Left lung (tissue), 4 donors: ENCODE measurements at regions not wholly inside any gene's neighbourhood (a gene's known extent, or its start where the extent isn't known, plus 50 kb on each side); places are given as distances from the start of the nearest gene placed in this dataset.

Experiments used
- ATAC-seq: fragments of 200-7000 bp; cut with Tn5 transposase; one replicate; pipeline ENCODE4 v1.9.1; 2020; ENCODE audit warnings: moderate library complexity
- DNase-seq, 4 donors: peaks; one replicate each; pipeline ENCODE4 v3.0.0-alpha.2; 2013 to 2020
- H3K27ac ChIP-seq, 2 donors: fragments of 200-600 bp; sonication (generic) in 1 of 2; one replicate each; pipeline versions ENCODE4 v1.5.0 to v1.8.0; 2020 to 2021
- H3K27me3 ChIP-seq, 2 donors: fragments of 200-600 bp; sonication (generic) in 1 of 2; one replicate each; pipeline versions ENCODE4 v1.5.0 to v1.8.0; 2020 to 2021
- H3K36me3 ChIP-seq, 2 donors: fragments of 200-600 bp; sonication (generic) in 1 of 2; one replicate each; pipeline versions ENCODE4 v1.5.0 to v1.8.0; 2020 to 2021
- H3K4me1 ChIP-seq, 2 donors: fragments of 200-600 bp; one replicate each; pipeline ENCODE4 v1.8.0; 2021
- H3K4me3 ChIP-seq, 2 donors: fragments of 200-600 bp; sonication (generic) in 1 of 2; one replicate each; pipeline versions ENCODE4 v1.5.0 to v1.8.0; 2020 to 2021; ENCODE audit warnings: mild to moderate bottlenecking in 1 of 2
- H3K9me3 ChIP-seq, 2 donors: fragments of 200-600 bp; sonication (generic) in 1 of 2; one replicate each; pipeline versions ENCODE4 v1.5.0 to v1.8.0; 2020 to 2021
- intact Hi-C, 2 donors: fragments of 100-400 bp; cut with DNase I; formaldehyde crosslinking; loops; one replicate each; pipeline versions ENCODE4 v1.11.2 to v1.14.2; 2022
- TF ChIP-seq, protein P1 (sequence below), 2 donors: fragments of 200-600 bp; sonication (generic) in 1 of 2; IDR thresholded peaks; one replicate each; pipeline versions ENCODE4 v1.5.0 to v1.8.0; 2021; ENCODE audit warnings: antibody characterized with exemption in 2 of 2
- donor health status: DM: no; HTN: yes; CAD: no.
- donor health status: DM: no; HTN: no; CAD: no.

DNA sequence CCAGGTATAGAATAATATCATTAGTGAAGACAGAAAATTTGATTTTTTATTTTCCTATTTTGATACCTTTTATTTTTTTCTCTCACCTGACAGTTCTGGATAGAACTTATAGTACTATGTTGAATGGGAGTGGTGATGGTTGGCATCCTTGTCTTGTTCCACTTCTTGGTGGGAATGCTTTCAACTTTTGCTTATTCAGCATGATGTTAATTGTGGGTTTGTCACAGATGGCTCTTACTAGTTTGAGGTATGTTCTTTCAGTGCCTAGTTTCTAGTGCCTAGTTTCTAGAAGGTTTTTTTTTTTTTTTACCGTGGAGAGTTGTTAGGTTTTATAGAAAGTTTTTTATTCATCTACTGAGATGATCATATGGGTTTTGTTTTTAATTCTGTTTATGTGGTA, 516.3 kb upstream of the NOVA1 start:
- no peaks in the 10 kb centered on the region for H3K36me3 ChIP-seq
- TF ChIP-seq, protein P1, sequence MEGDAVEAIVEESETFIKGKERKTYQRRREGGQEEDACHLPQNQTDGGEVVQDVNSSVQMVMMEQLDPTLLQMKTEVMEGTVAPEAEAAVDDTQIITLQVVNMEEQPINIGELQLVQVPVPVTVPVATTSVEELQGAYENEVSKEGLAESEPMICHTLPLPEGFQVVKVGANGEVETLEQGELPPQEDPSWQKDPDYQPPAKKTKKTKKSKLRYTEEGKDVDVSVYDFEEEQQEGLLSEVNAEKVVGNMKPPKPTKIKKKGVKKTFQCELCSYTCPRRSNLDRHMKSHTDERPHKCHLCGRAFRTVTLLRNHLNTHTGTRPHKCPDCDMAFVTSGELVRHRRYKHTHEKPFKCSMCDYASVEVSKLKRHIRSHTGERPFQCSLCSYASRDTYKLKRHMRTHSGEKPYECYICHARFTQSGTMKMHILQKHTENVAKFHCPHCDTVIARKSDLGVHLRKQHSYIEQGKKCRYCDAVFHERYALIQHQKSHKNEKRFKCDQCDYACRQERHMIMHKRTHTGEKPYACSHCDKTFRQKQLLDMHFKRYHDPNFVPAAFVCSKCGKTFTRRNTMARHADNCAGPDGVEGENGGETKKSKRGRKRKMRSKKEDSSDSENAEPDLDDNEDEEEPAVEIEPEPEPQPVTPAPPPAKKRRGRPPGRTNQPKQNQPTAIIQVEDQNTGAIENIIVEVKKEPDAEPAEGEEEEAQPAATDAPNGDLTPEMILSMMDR (IDR thresholded peaks at IDR 0.05) = no peak

DNA sequence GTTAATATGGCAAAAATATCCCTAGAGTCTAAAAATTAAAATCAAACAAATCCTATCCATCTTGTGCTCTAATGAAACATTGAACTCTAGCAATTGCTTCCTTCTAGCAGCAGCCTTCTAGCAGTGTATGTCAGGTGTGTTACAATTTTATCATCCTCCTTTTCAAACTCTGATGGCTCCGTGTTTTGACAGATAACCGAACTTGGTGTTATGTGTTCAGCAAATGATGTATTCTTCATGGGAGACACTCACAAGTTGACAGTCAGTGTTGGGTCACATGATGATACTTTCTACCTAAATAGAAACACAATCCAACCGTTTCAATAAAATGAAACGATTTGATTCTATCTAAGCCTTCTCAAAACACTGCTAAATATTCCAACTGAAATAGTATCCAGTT, 525.3 kb upstream of the NOVA1 start:
- intact Hi-C loops = no loop called here
- H3K36me3 ChIP-seq = no peaks in the 10 kb centered on the region
- H3K27me3 ChIP-seq = no peaks in the 10 kb centered on the region
- H3K4me1 ChIP-seq = no peaks in the 10 kb centered on the region
- H3K9me3 ChIP-seq = peaks cover 0 to 23% of the 10 kb centered on the region in 2 donors
- no peak overlapping the region for H3K27ac ChIP-seq
- no peak overlapping the region for H3K4me3 ChIP-seq
- DNase-seq = no peak
- TF ChIP-seq, protein P1 (IDR thresholded peaks at IDR 0.05) = no peak
- no peak for ATAC-seq

More for the DNA sequence above, 516.3 kb upstream of the NOVA1 start:
- Histone ChIP-seq H3K4me3 (no peak overlapping the region), H3K27me3 (no peaks in the 10 kb centered on the region), H3K4me1 (no peaks in the 10 kb centered on the region), H3K27ac (no peak overlapping the region), H3K9me3 (peaks cover 0 to 7% of the 10 kb centered on the region in 2 donors)
- intact Hi-C loops = no loop called here
- DNase-seq = no peak
- no peak for ATAC-seq

DNA sequence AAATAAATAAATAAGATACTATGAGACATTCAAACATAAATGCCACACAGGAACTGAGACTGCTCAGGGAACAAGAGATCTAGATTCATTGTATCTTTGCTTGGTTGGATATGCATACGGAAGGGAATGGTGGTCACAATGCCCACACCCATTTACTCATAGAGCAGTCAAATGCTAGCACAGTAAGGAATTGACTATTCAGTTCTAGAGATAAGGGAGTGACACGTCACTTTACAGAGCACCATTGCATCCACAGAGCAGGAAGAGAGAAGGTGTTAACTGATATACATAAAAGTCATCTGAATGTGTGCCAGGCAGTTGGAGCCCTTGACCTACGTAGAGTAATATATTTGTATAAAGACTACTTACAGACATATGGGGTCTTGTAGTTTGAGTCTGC, 530.0 kb upstream of the NOVA1 start:
- Histone ChIP-seq H3K27ac (no peak overlapping the region), H3K36me3 (no peaks in the 10 kb centered on the region), H3K4me3 (no peak overlapping the region), H3K27me3 (no peaks in the 10 kb centered on the region), H3K9me3 (peaks cover 0 to 3% of the 10 kb centered on the region in 2 donors), H3K4me1 (no peaks in the 10 kb centered on the region)
- intact Hi-C loops = no loop called here
- TF ChIP-seq, protein P1 (IDR thresholded peaks at IDR 0.05) = no peak
- DNase-seq (no peak), ATAC-seq (no peak)

DNA sequence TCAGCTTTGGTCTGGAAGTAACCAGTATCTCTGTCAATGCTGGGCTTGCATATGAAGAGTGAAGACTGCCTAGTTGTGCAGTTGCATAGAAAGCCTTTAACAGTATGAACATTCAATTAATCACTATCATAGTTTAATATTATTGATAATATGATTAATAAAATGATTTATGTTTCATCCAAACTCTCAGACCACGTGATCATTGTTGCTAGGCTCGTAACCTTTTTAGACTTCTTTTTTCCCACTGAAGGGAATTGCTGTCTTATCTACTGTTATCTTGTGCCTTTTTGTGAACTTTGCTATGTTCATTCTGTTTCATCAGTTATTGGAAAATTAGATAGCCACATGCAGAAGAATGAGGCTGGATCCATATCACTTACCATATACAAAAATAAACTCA, 536.4 kb upstream of the NOVA1 start:
- DNase-seq (no peak), ATAC-seq (no peak)
- H3K27me3 ChIP-seq = no peaks in the 10 kb centered on the region
- H3K4me3 ChIP-seq = no peak overlapping the region
- no peak overlapping the region for H3K27ac ChIP-seq
- no peaks in the 10 kb centered on the region for H3K36me3 ChIP-seq
- TF ChIP-seq, protein P1 (IDR thresholded peaks at IDR 0.05) = no peak
- H3K4me1 ChIP-seq = no peaks in the 10 kb centered on the region
- intact Hi-C loops = no loop called here
- H3K9me3 ChIP-seq = peaks cover 0 to 2% of the 10 kb centered on the region in 2 donors

DNA sequence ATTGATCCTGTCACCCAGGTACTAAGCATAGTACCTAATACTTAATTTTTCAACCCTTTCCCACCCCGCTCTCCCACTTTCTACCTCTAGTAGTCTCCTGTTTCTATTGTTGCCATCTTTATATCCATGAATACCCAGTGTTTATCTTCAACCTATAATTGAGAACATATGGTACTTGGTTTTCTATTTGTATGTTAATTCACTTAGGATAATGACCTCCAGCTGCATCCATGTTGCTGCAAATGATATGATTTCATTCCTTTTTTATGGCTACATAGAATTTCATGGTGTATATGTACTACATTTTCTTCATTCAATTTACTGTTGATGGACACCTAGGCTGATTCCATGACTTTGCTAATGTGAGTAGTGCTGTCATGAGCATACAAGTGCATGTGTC, 547.3 kb upstream of the NOVA1 start:
- TF ChIP-seq, protein P1 (IDR thresholded peaks at IDR 0.05) = no peak
- H3K36me3 ChIP-seq = no peaks in the 10 kb centered on the region
- peaks cover 0 to under 1% of the 10 kb centered on the region in 2 donors for H3K9me3 ChIP-seq
- ATAC-seq (no peak), DNase-seq (no peak)
- no peak overlapping the region for H3K27ac ChIP-seq
- intact Hi-C loops = no loop called here
- H3K4me3 ChIP-seq = no peak overlapping the region
- no peaks in the 10 kb centered on the region for H3K27me3 ChIP-seq
- no peaks in the 10 kb centered on the region for H3K4me1 ChIP-seq
